CD4-positive, alpha-beta memory T cell (primary cell): ENCODE measurements at regions not wholly inside any gene's neighbourhood (a gene's known extent, or its start where the extent isn't known, plus 50 kb on each side); places are given as distances from the start of the nearest gene placed in this dataset.

Experiments used
- CTCF ChIA-PET: fragments of 350-600 bp; sonication (Branson Sonifier 250); formaldehyde crosslinking; loops from one replicate; lab custom pipeline; 2021; ENCODE audit warnings: inconsistent platforms; ENCODE audit not compliant: partially characterized antibody; lab: Charles Lee
- POLR2A ChIA-PET: fragments of 350-600 bp; sonication (Branson Sonifier 250); formaldehyde crosslinking; loops from one replicate; lab custom pipeline; 2021; ENCODE audit not compliant: partially characterized antibody; lab: Charles Lee
- DNase-seq, 5 donors: peaks; one replicate each; pipeline versions ENCODE4 v3.0.0 to v3.0.0-alpha.2; 2020 to 2022; ENCODE audit warnings: mixed read lengths in 1 of 5
- H3K27ac ChIP-seq: one replicate; pipeline ENCODE4 v1.7.0; 2013; ENCODE audit warnings: low read depth, low read length
- H3K27me3 ChIP-seq: 2 replicates; pipeline ENCODE4 v1.7.0; 2013; ENCODE audit warnings: mild to moderate bottlenecking, low read length, moderate library complexity; ENCODE audit not compliant: insufficient read depth
- H3K36me3 ChIP-seq: 2 replicates; pipeline ENCODE4 v1.7.0; 2013; ENCODE audit warnings: mild to moderate bottlenecking, low read length, moderate library complexity; ENCODE audit not compliant: insufficient read depth
- H3K4me1 ChIP-seq: 2 replicates; pipeline ENCODE4 v1.7.0; 2013; ENCODE audit warnings: mild to moderate bottlenecking, low read length, moderate library complexity; ENCODE audit not compliant: insufficient read depth
- H3K4me3 ChIP-seq, 2 donors: one replicate each; pipeline ENCODE4 v1.7.0; 2013; ENCODE audit warnings: low read length in 2 of 2, mild to moderate bottlenecking in 1 of 2
- H3K9me3 ChIP-seq, 2 donors: one replicate each; pipeline ENCODE4 v1.7.0; 2013; ENCODE audit warnings: low read length in 2 of 2, control low read depth in 1 of 2; ENCODE audit not compliant: control insufficient read depth in 1 of 2
- H3K27ac Mint-ChIP-seq, 7 donors: one replicate each; pipeline ENCODE4 v1.8.0; 2020 to 2021; ENCODE audit warnings: mixed read lengths in 7 of 7, mild to moderate bottlenecking in 6 of 7, inconsistent platforms in 3 of 7, moderate library complexity in 3 of 7
- H3K27me3 Mint-ChIP-seq, 2 donors: one replicate each; pipeline ENCODE4 v1.8.0; 2020 to 2021; ENCODE audit warnings: mixed read lengths in 2 of 2
- H3K36me3 Mint-ChIP-seq, 2 donors: one replicate each; pipeline ENCODE4 v1.8.0; 2020 to 2021; ENCODE audit warnings: mixed read lengths in 2 of 2, inconsistent platforms in 1 of 2, mild to moderate bottlenecking in 1 of 2
- H3K4me1 Mint-ChIP-seq, 4 donors: one replicate each; pipeline ENCODE4 v1.8.0; 2020 to 2021; ENCODE audit warnings: mixed read lengths in 4 of 4, mild to moderate bottlenecking in 1 of 4
- H3K4me3 Mint-ChIP-seq, 8 donors: one replicate each; pipeline ENCODE4 v1.8.0; 2020 to 2021; ENCODE audit warnings: mixed read lengths in 8 of 8, mild to moderate bottlenecking in 7 of 8, moderate library complexity in 6 of 8, inconsistent platforms in 3 of 8
- H3K9me3 Mint-ChIP-seq, 8 donors: one replicate each; pipeline ENCODE4 v1.8.0; 2020 to 2021; ENCODE audit warnings: mixed read lengths in 8 of 8, mild to moderate bottlenecking in 5 of 8, inconsistent platforms in 3 of 8, moderate library complexity in 1 of 8
- intact Hi-C: fragments of 100-400 bp; cut with micrococcal nuclease; formaldehyde crosslinking; loops from one replicate; pipeline ENCODE4 v1.15.1; 2023

DNA sequence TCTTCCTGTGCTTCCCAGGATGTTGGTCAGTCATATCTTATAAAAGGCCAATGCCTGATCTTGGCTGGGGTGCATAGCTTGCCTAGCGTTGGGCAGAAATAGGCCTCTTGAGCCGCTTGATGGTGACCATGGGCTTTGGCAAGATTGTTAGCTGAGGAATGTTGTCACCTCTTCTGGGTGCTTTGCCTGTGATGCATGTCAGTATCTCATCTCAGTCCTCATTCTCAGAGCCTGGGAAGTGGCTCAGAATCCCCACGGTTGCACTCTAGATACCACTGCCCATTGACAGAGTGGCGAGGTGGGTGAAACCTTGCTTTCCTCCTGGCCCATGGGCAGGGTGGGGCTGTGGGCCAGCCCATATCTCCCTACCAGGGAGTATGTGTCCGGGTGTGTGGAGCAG is 79.2 kb upstream of the MGAT5 start:
- Mint-ChIP-seq H3K9me3 (no peaks in the 10 kb centered on the region), H3K4me3 (peak overlapping the region in 2 of 8 donors; percentile 2 to 29), H3K4me1 (peaks cover 67 to 94% (median 80%) of the 10 kb centered on the region in 4 donors), H3K27ac (peak overlapping the region; percentile 27 to 90 (median 85)), H3K27me3 (no peaks in the 10 kb centered on the region), H3K36me3 (peaks cover 3 to 4% of the 10 kb centered on the region in 2 donors)
- no peak for DNase-seq
- intact Hi-C loops, result no loop called here
- Histone ChIP-seq H3K36me3 (no peaks in the 10 kb centered on the region), H3K27me3 (no peaks in the 10 kb centered on the region), H3K4me1 (peaks cover 78% of the 10 kb centered on the region), H3K27ac (no peak overlapping the region), H3K9me3 (no peaks in the 10 kb centered on the region), H3K4me3 (no peak overlapping the region)
- CTCF ChIA-PET, result no interaction called here
- POLR2A ChIA-PET, result interaction anchor here (1.1 to 1.6 kb wide), 2 partner anchors 14 to 55 kb away, joined by 3 read pairs; no protein-coding TSS in a partner anchor

GRCh38 chr2:134175834-134176233 is 78.0 kb upstream of the MGAT5 start:
- CTCF ChIA-PET, result no interaction called here
- POLR2A ChIA-PET, result interaction anchor here (1.6 kb wide), 1 partner anchor 56 kb away, joined by 3 read pairs; no protein-coding TSS in a partner anchor
- peaks cover 70 to 94% (median 82%) of the 10 kb centered on the region in 4 donors for H3K4me1 Mint-ChIP-seq
- Histone ChIP-seq H3K4me1 (peaks cover 80% of the 10 kb centered on the region), H3K9me3 (no peaks in the 10 kb centered on the region), H3K27ac (no peak overlapping the region), H3K36me3 (no peaks in the 10 kb centered on the region), H3K4me3 (no peak overlapping the region), H3K27me3 (no peaks in the 10 kb centered on the region)
- peak overlapping the region in 1 of 8 donors; percentile 17 for H3K4me3 Mint-ChIP-seq
- intact Hi-C loops, result no loop called here
- no peak for DNase-seq
- H3K36me3 Mint-ChIP-seq, result peaks cover 3 to 4% of the 10 kb centered on the region in 2 donors
- no peaks in the 10 kb centered on the region for H3K27me3 Mint-ChIP-seq
- H3K27ac Mint-ChIP-seq, result peak overlapping the region; percentile 16 to 93 (median 83)
- no peaks in the 10 kb centered on the region for H3K9me3 Mint-ChIP-seq

DNA sequence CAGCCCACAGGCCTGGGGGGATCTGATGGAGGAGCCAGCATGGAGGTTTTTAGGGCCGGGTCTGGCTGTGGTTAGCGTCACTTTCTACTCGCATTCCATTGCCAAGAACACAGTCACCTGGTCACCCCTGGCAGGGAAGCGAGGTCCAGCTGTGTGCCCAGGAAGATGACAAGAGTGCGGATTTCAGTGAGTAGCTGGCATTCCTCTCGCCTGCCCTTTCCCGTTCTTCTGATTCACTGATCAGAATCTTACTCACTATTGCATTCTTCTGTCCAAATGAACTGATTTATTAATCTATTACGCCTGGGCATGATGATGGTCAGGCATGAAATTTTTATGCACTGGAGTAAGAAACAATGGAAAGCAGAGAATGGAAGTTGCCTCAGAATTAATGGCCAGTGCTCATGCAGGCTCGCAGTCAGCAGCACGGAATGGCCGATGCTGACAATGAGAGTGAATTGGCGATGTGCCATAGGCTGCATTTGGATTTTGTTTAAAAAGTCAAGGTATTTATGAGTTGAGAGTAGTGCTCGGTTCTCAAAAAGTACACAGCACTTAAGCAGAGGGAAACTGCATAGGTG is 76.4 kb upstream of the MGAT5 start:
- Histone ChIP-seq H3K27me3 (no peaks in the 10 kb centered on the region), H3K4me1 (peaks cover 95% of the 10 kb centered on the region), H3K36me3 (no peaks in the 10 kb centered on the region), H3K4me3 (no peak overlapping the region), H3K9me3 (no peaks in the 10 kb centered on the region), H3K27ac (no peak overlapping the region)
- ChIA-PET CTCF (no interaction called here), POLR2A (interaction anchor here (2.1 to 4.8 kb wide), 2 partner anchors 20 to 57 kb away, joined by 11 to 62 read pairs; no protein-coding TSS in a partner anchor)
- no peaks in the 10 kb centered on the region for H3K27me3 Mint-ChIP-seq
- intact Hi-C loops, result no loop called here
- DNase-seq, result no peak
- peak overlapping the region in 4 of 8 donors; percentile 10 to 54 (median 34) for H3K4me3 Mint-ChIP-seq
- peaks cover 0 to 2% (median 0%) of the 10 kb centered on the region in 8 donors for H3K9me3 Mint-ChIP-seq
- peaks cover 82 to 97% (median 91%) of the 10 kb centered on the region in 4 donors for H3K4me1 Mint-ChIP-seq
- peaks cover 2 to 5% of the 10 kb centered on the region in 2 donors for H3K36me3 Mint-ChIP-seq
- H3K27ac Mint-ChIP-seq, result peak overlapping the region; percentile 72 to 97 (median 92)

- intact Hi-C loops, result no loop called here
- H3K27ac Mint-ChIP-seq, result peak overlapping the region; percentile 53 to 97 (median 92)
- Histone ChIP-seq H3K27ac (no peak overlapping the region), H3K27me3 (no peaks in the 10 kb centered on the region), H3K36me3 (no peaks in the 10 kb centered on the region), H3K4me3 (no peak overlapping the region), H3K9me3 (no peaks in the 10 kb centered on the region), H3K4me1 (peaks cover 95% of the 10 kb centered on the region)
- H3K4me1 Mint-ChIP-seq, result peaks cover 80 to 97% (median 89%) of the 10 kb centered on the region in 4 donors
- H3K27me3 Mint-ChIP-seq, result no peaks in the 10 kb centered on the region
- peak overlapping the region in 5 of 8 donors; percentile 25 to 60 (median 35) for H3K4me3 Mint-ChIP-seq
- ChIA-PET POLR2A (interaction anchor here (2.1 to 4.8 kb wide), 2 partner anchors 19 to 58 kb away, joined by 11 to 62 read pairs; no protein-coding TSS in a partner anchor), CTCF (interaction anchor here (1.2 to 1.4 kb wide), 2 partner anchors 60 to 67 kb away, joined by 4 to 5 read pairs; no protein-coding TSS in a partner anchor)
- H3K36me3 Mint-ChIP-seq, result peaks cover 2 to 5% of the 10 kb centered on the region in 2 donors
- peaks cover 0 to 2% (median 0%) of the 10 kb centered on the region in 8 donors for H3K9me3 Mint-ChIP-seq
- DNase-seq, result peak in 3 of 5 donors; percentile 24 to 33 (median 25)
These were observed 75.6 kb upstream of the MGAT5 start for GRCh38 chr2:134178138-134178877.

DNA sequence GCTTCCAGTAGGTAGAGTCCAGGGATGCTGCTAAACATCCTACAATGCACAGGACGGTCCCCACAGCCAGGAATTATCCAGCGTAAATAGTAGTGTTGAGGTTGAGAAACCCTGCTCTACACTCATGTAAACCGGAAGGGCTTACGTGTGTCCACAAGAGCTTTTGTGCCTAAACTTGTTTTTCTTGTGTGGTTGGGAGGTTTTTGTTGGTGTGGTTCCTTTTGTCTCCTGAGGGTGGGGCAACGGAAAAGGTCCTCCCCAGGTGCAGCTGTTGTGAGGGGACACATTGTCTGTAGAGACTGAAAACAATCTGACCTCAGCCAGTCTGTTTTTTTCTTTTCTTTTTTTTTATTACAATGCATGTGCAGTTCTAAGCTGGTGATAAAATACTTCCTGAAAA is 72.7 kb upstream of the MGAT5 start:
- Mint-ChIP-seq H3K4me1 (peaks cover 83 to 98% (median 90%) of the 10 kb centered on the region in 4 donors), H3K36me3 (peaks cover 5 to 19% of the 10 kb centered on the region in 2 donors), H3K9me3 (peaks cover 0 to 2% (median 0%) of the 10 kb centered on the region in 8 donors), H3K4me3 (peak overlapping the region; percentile 46 to 81 (median 68)), H3K27me3 (no peaks in the 10 kb centered on the region), H3K27ac (peak overlapping the region; percentile 89 to 97 (median 93))
- H3K36me3 ChIP-seq, result no peaks in the 10 kb centered on the region
- DNase-seq, result peak; percentile 78 to 87 (median 80)
- intact Hi-C loops, result loop anchor here (1.0 to 5.0 kb wide), 5 partner anchors 14 to 66 kb away; no protein-coding TSS in a partner anchor
- H3K4me1 ChIP-seq, result peaks cover 97% of the 10 kb centered on the region
- ChIA-PET POLR2A (interaction anchor here (0.6 to 4.8 kb wide), 22 partner anchors 8 to 737 kb away, joined by 3 to 62 read pairs (median 5); partner anchors contain the start of genes CCNT2 and MGAT5), CTCF (interaction anchor here (0.8 to 3.0 kb wide), 16 partner anchors 11 to 160 kb away, joined by 3 to 25 read pairs (median 4); partner anchors contain the start of gene MGAT5)
- H3K27me3 ChIP-seq, result no peaks in the 10 kb centered on the region
- H3K9me3 ChIP-seq, result no peaks in the 10 kb centered on the region
- peak overlapping the region in 1 of 2 donors; percentile 20 for H3K4me3 ChIP-seq
- H3K27ac ChIP-seq, result peak overlapping the region; percentile 25

GRCh38 chr2:134183679-134184078 is 70.2 kb upstream of the MGAT5 start:
- H3K4me1 Mint-ChIP-seq, result peaks cover 78 to 97% (median 87%) of the 10 kb centered on the region in 4 donors

More at GRCh38 chr2:134183679-134184078, 70.2 kb upstream of the MGAT5 start:
- H3K4me3 Mint-ChIP-seq, result peak overlapping the region in 7 of 8 donors; percentile 43 to 78 (median 68)
- peaks cover 9 to 36% of the 10 kb centered on the region in 2 donors for H3K36me3 Mint-ChIP-seq
- H3K9me3 Mint-ChIP-seq, result peaks cover 0 to 2% (median 0%) of the 10 kb centered on the region in 8 donors
- no peaks in the 10 kb centered on the region for H3K27me3 ChIP-seq
- intact Hi-C loops, result loop anchor here (5.0 kb wide), 3 partner anchors 34 to 64 kb away; no protein-coding TSS in a partner anchor
- ChIA-PET CTCF (interaction anchor here (0.8 to 1.7 kb wide), 4 partner anchors 22 to 65 kb away, joined by 3 to 13 read pairs (median 6); no protein-coding TSS in a partner anchor), POLR2A (interaction anchor here (0.9 to 1.2 kb wide), 6 partner anchors 13 to 63 kb away, joined by 3 to 6 read pairs (median 4); no protein-coding TSS in a partner anchor)
- DNase-seq, result no peak
- H3K4me1 ChIP-seq, result peaks cover 97% of the 10 kb centered on the region
- peak overlapping the region; percentile 85 to 92 (median 88) for H3K27ac Mint-ChIP-seq
- no peak overlapping the region for H3K4me3 ChIP-seq
- H3K27ac ChIP-seq, result peak overlapping the region; percentile 6
- no peaks in the 10 kb centered on the region for H3K9me3 ChIP-seq
- no peaks in the 10 kb centered on the region for H3K27me3 Mint-ChIP-seq
- no peaks in the 10 kb centered on the region for H3K36me3 ChIP-seq
